ENCODE measurements at regions not wholly inside any gene's neighbourhood (a gene's known extent, or its start where the extent isn't known, plus 50 kb on each side); places are given as distances from the start of the nearest gene placed in this dataset.
A peak's percentile ranks its signal among the peaks of the same experiment; 100 is the strongest.

GRCh38 chr13:34040863-34041262, 222.9 kb downstream of the RFC3 start:
- no peak for DNase-seq (ENCODE audit: low spot score)

GRCh38 chr13:34044041-34044440, 226.1 kb downstream of the RFC3 start:
- DNase-seq (ENCODE audit: low spot score), result no peak

- DNase-seq (ENCODE audit: low spot score), result no peak
Measured at GRCh38 chr13:34044660-34045080, 226.7 kb downstream of the RFC3 start.

- DNase-seq (ENCODE audit: low spot score), result no peak
Measured at GRCh38 chr13:34046457-34046856, 228.5 kb downstream of the RFC3 start.

- no peak for DNase-seq (ENCODE audit: low spot score)
Measured at GRCh38 chr13:34048652-34049051, 230.7 kb downstream of the RFC3 start.

GRCh38 chr13:34056733-34057258, 238.8 kb downstream of the RFC3 start:
- DNase-seq (ENCODE audit: low spot score), result no peak

- DNase-seq (ENCODE audit: low spot score), result no peak
Measured at GRCh38 chr13:34064456-34065205, 246.7 kb downstream of the RFC3 start.

GRCh38 chr13:34065928-34066327, 248.0 kb downstream of the RFC3 start:
- no peak for DNase-seq (ENCODE audit: low spot score)

GRCh38 chr13:34066344-34066743, 248.4 kb downstream of the RFC3 start:
- no peak for DNase-seq (ENCODE audit: low spot score)

GRCh38 chr13:34070006-34070405, 252.1 kb downstream of the RFC3 start:
- no peak for DNase-seq (ENCODE audit: low spot score)

GRCh38 chr13:34070544-34071303, 252.8 kb downstream of the RFC3 start:
- no peak for DNase-seq (ENCODE audit: low spot score)

- DNase-seq (ENCODE audit: low spot score), result no peak
Measured at GRCh38 chr13:34076319-34076718, 258.4 kb downstream of the RFC3 start.

GRCh38 chr13:34076943-34077703, 259.2 kb downstream of the RFC3 start:
- peak; percentile 8 for DNase-seq (ENCODE audit: low spot score)

- DNase-seq (ENCODE audit: low spot score), result no peak
Measured at GRCh38 chr13:34078334-34078999, 260.5 kb downstream of the RFC3 start.

- DNase-seq (ENCODE audit: low spot score), result no peak
Measured at GRCh38 chr13:34085204-34085603, 267.3 kb downstream of the RFC3 start.

- DNase-seq (ENCODE audit: low spot score), result no peak
Measured at GRCh38 chr13:34086281-34086680, 268.3 kb downstream of the RFC3 start.

- no peak for DNase-seq (ENCODE audit: low spot score)
Measured at GRCh38 chr13:34087791-34088190, 269.8 kb downstream of the RFC3 start.

GRCh38 chr13:34103854-34104253, 285.9 kb downstream of the RFC3 start:
- DNase-seq (ENCODE audit: low spot score), result no peak

GRCh38 chr13:34104853-34105252, 286.9 kb downstream of the RFC3 start:
- DNase-seq (ENCODE audit: low spot score), result no peak

- no peak for DNase-seq (ENCODE audit: low spot score)
Measured at GRCh38 chr13:34107806-34108205, 289.9 kb downstream of the RFC3 start.

- no peak for DNase-seq (ENCODE audit: low spot score)
Measured at GRCh38 chr13:34108410-34108809, 290.5 kb downstream of the RFC3 start.

GRCh38 chr13:34114581-34114980, 296.6 kb downstream of the RFC3 start:
- no peak for DNase-seq (ENCODE audit: low spot score)
